Upper lobe of left lung (tissue), 6 donors: ENCODE measurements at regions not wholly inside any gene's neighbourhood (a gene's known extent, or its start where the extent isn't known, plus 50 kb on each side); places are given as distances from the start of the nearest gene placed in this dataset.

Experiments used
- ATAC-seq, 2 donors: fragments of 200-7000 bp; cut with Tn5 transposase; one replicate each; pipeline ENCODE4 v1.9.1; 2022; ENCODE audit warnings: mild to moderate bottlenecking in 2 of 2, moderate library complexity in 2 of 2; ENCODE audit not compliant: low FRiP score in 2 of 2
- DNase-seq, 2 donors: peaks; one replicate each; pipeline ENCODE4 v3.0.0-alpha.2; 2019 to 2020
- H3K27ac ChIP-seq, 4 donors: fragments of 200-600 bp; sonication (generic); one replicate each; pipeline ENCODE4 v1.5.1; 2016 to 2019
- H3K27me3 ChIP-seq, 4 donors: fragments of 200-600 bp; sonication (generic); one replicate each; pipeline ENCODE4 v1.5.1; 2017 to 2019
- H3K36me3 ChIP-seq, 4 donors: fragments of 200-600 bp; sonication (generic); one replicate each; pipeline ENCODE4 v1.5.1; 2016 to 2019
- H3K4me1 ChIP-seq, 4 donors: fragments of 200-600 bp; sonication (generic); one replicate each; pipeline ENCODE4 v1.5.1; 2018 to 2019
- H3K4me3 ChIP-seq, 4 donors: fragments of 200-600 bp; sonication (generic); one replicate each; pipeline ENCODE4 v1.5.1; 2017 to 2019; ENCODE audit warnings: mild to moderate bottlenecking in 2 of 4, moderate library complexity in 1 of 4
- H3K9me3 ChIP-seq, 4 donors: fragments of 200-600 bp; sonication (generic); one replicate each; pipeline ENCODE4 v1.5.1; 2018 to 2019
- CTCF ChIP-seq, 6 experiments: fragments of 450-650 bp in 4 of 6; fragments of 200-600 bp in 2 of 6; sonication (generic) in 2 of 6; IDR thresholded peaks; one replicate each; pipeline ENCODE4 v1.5.1; 2016 to 2019; ENCODE audit warnings: antibody characterized with exemption in 6 of 6
- EP300 ChIP-seq, 4 donors: sonication (generic); formaldehyde crosslinking; IDR thresholded peaks; one replicate each; pipeline ENCODE4 v1.5.1; 2017; ENCODE audit warnings: antibody characterized with exemption in 4 of 4, control low read depth in 2 of 4
- POLR2A ChIP-seq, 4 donors: fragments of 450-650 bp; IDR thresholded peaks; one replicate each; pipeline ENCODE4 v1.5.1; 2016 to 2017; ENCODE audit warnings: antibody characterized with exemption in 4 of 4, mild to moderate bottlenecking in 2 of 4
- POLR2AphosphoS5 ChIP-seq, 2 donors: sonication (generic); formaldehyde crosslinking; IDR thresholded peaks; one replicate each; pipeline ENCODE4 v1.5.1; 2017; ENCODE audit warnings: antibody characterized with exemption in 2 of 2
- WGBS, 2 donors: methylation state at CpG; one replicate each; pipeline ENCODE4 v1.1.5; 2017 to 2018; 5-methylcytosine and 5-hydroxymethylcytosine counted together
- donor health status: DM: no; HTN: no; CAD: no; lungs with moderate emphysema.
- donor health status: DM: no; HTN: yes; CAD: no; lungs with severe emphysema.

GRCh38 chr1:73044241-73045036 lies 762.1 kb upstream of the NEGR1 start:
- DNase-seq (no peak), ATAC-seq (peak in 1 of 2 donors; percentile 26)
- no peaks in the 10 kb centered on the region for H3K27me3 ChIP-seq
- no peak overlapping the region for H3K4me3 ChIP-seq
- H3K4me1 ChIP-seq = no peaks in the 10 kb centered on the region
- H3K27ac ChIP-seq = no peak overlapping the region
- H3K36me3 ChIP-seq = no peaks in the 10 kb centered on the region
- WGBS, 2 donors = 83 to 87% methylated on average over 3 of the region's 4 CpGs
- H3K9me3 ChIP-seq = no peaks in the 10 kb centered on the region
- TF ChIP-seq POLR2A (IDR thresholded peaks at IDR 0.05) (no peak), POLR2AphosphoS5 (IDR thresholded peaks at IDR 0.05) (no peak), CTCF (IDR thresholded peaks at IDR 0.05) (no peak), EP300 (IDR thresholded peaks at IDR 0.05) (no peak)

GRCh38 chr1:73042403-73042802 lies 760.1 kb upstream of the NEGR1 start:
- no peaks in the 10 kb centered on the region for H3K27me3 ChIP-seq
- DNase-seq (no peak), ATAC-seq (no peak)
- 73 to 80% methylated on average over 1 of the region's 1 CpG for whole genome bisulfite sequencing, 2 donors
- H3K4me1 ChIP-seq = no peaks in the 10 kb centered on the region
- H3K27ac ChIP-seq = no peak overlapping the region
- H3K9me3 ChIP-seq = no peaks in the 10 kb centered on the region
- no peak for TF ChIP-seq POLR2AphosphoS5 (IDR thresholded peaks at IDR 0.05)
- no peak for TF ChIP-seq CTCF (IDR thresholded peaks at IDR 0.05)
- TF ChIP-seq EP300 (IDR thresholded peaks at IDR 0.05) = no peak
- TF ChIP-seq POLR2A (IDR thresholded peaks at IDR 0.05) = no peak
- H3K36me3 ChIP-seq = no peaks in the 10 kb centered on the region
- H3K4me3 ChIP-seq = no peak overlapping the region

- no peak for ATAC-seq
- 81 to 93% methylated on average over 1 of the region's 1 CpG for WGBS, 2 donors
- TF ChIP-seq POLR2AphosphoS5 (IDR thresholded peaks at IDR 0.05) = no peak
- TF ChIP-seq EP300 (IDR thresholded peaks at IDR 0.05) = no peak
- no peak for TF ChIP-seq CTCF (IDR thresholded peaks at IDR 0.05)
- no peak for TF ChIP-seq POLR2A (IDR thresholded peaks at IDR 0.05)
Measured at GRCh38 chr1:73040811-73041210, 758.5 kb upstream of the NEGR1 start.

GRCh38 chr1:73034271-73034670 lies 751.9 kb upstream of the NEGR1 start:
- ATAC-seq = no peak
- TF ChIP-seq CTCF (IDR thresholded peaks at IDR 0.05) (no peak), EP300 (IDR thresholded peaks at IDR 0.05) (no peak), POLR2AphosphoS5 (IDR thresholded peaks at IDR 0.05) (no peak), POLR2A (IDR thresholded peaks at IDR 0.05) (no peak)
- H3K4me1 ChIP-seq = no peaks in the 10 kb centered on the region
- H3K4me3 ChIP-seq = no peak overlapping the region
- no peaks in the 10 kb centered on the region for H3K36me3 ChIP-seq
- H3K27ac ChIP-seq = no peak overlapping the region
- 62 to 69% methylated on average over 4 of the region's 4 CpGs for WGBS, 2 donors
- H3K9me3 ChIP-seq = no peaks in the 10 kb centered on the region
- no peaks in the 10 kb centered on the region for H3K27me3 ChIP-seq
- no peak for DNase-seq

More at GRCh38 chr1:73040811-73041210, 758.5 kb upstream of the NEGR1 start:
- DNase-seq = no peak
- no peaks in the 10 kb centered on the region for H3K9me3 ChIP-seq
- H3K36me3 ChIP-seq = no peaks in the 10 kb centered on the region
- no peak overlapping the region for H3K4me3 ChIP-seq
- no peak overlapping the region for H3K27ac ChIP-seq
- H3K4me1 ChIP-seq = no peaks in the 10 kb centered on the region
- no peaks in the 10 kb centered on the region for H3K27me3 ChIP-seq

- no peaks in the 10 kb centered on the region for H3K9me3 ChIP-seq
- TF ChIP-seq EP300 (IDR thresholded peaks at IDR 0.05) (no peak), POLR2A (IDR thresholded peaks at IDR 0.05) (no peak), POLR2AphosphoS5 (IDR thresholded peaks at IDR 0.05) (no peak), CTCF (IDR thresholded peaks at IDR 0.05) (no peak)
- H3K36me3 ChIP-seq = no peaks in the 10 kb centered on the region
- DNase-seq (no peak), ATAC-seq (no peak)
- no peak overlapping the region for H3K27ac ChIP-seq
- no peaks in the 10 kb centered on the region for H3K27me3 ChIP-seq
- H3K4me3 ChIP-seq = no peak overlapping the region
- 28 to 48% methylated on average over 3 of the region's 3 CpGs for WGBS, 2 donors
- H3K4me1 ChIP-seq = no peaks in the 10 kb centered on the region
Measured at GRCh38 chr1:73033640-73034039, 751.3 kb upstream of the NEGR1 start.
